Skin of body (tissue), 1 donor: ENCODE measurements at regions not wholly inside any gene's neighbourhood (a gene's known extent, or its start where the extent isn't known, plus 50 kb on each side); places are given as distances from the start of the nearest gene placed in this dataset.

Experiments
- DNase-seq: peaks from one replicate; lab custom pipeline; 2025; lab: John Stamatoyannopoulos, UW

GRCh38 chr3:23086331-23086730, 116.8 kb upstream of the UBE2E2 start:
- no peak for DNase-seq

GRCh38 chr3:23086831-23087230, 116.3 kb upstream of the UBE2E2 start:
- DNase-seq, result no peak

- DNase-seq, result no peak
These were observed 108.7 kb upstream of the UBE2E2 start for GRCh38 chr3:23094412-23094811.

GRCh38 chr3:23094890-23095462, 108.2 kb upstream of the UBE2E2 start:
- no peak for DNase-seq

DNA sequence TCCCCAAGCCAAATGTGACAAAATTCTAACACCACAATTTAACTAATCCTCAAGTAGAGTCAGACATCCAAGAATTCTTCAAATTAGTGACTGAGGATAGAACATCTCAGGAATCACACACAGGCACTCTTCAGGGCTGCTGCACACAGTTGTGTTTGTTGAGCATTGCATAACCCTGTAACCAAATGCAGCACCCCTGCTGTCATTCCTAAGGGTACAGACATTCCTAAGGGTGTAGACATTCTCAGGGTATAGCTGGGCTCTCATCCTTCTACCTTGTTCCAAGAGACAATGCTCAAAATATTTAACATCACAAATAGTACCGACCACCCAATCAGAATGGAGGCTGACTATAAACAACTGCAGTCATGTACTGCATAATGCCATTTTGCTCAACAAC, 107.1 kb upstream of the UBE2E2 start:
- no peak for DNase-seq

DNA sequence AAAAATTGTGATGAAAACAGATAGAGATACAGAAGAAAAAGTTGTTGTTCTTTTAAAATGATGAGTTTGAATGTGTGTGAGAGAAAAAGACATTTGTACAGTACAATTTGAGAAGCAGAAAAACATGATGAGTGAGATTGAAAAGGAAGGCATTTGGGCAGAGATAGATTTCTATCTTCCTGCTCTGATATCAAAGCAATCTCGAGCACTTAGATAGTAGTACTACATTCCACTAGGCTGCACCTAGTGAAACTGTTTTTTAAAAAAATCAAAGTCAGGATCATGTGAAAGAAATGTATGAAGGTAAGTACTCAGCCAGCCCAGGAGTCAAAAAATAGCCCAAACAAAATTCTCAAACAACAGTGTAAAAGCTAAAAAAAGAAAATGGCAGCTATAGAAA, 104.1 kb upstream of the UBE2E2 start:
- DNase-seq, result no peak

GRCh38 chr3:23099677-23100076, 103.5 kb upstream of the UBE2E2 start:
- DNase-seq, result no peak

DNA sequence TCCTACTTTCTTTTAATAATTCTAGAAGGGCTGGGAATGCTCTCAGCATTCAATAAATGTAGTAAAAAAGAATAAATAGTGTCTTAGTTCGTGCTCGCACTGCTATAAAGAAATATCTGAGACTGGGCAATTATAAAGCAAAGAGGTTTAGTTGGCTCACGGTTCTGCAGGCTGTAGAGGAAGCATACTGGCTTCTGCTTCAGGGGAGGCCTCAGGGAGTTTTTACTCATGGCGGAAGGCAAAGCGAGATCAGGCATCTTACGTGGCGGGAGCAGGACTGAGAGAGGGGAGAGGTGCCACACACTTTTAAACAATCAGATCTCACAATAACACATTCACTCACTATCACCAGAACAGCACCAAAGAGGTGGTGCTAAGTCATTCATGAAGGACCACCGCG, 103.0 kb upstream of the UBE2E2 start:
- no peak for DNase-seq

- no peak for DNase-seq
These were observed 99.4 kb upstream of the UBE2E2 start for GRCh38 chr3:23103764-23104163.

DNA sequence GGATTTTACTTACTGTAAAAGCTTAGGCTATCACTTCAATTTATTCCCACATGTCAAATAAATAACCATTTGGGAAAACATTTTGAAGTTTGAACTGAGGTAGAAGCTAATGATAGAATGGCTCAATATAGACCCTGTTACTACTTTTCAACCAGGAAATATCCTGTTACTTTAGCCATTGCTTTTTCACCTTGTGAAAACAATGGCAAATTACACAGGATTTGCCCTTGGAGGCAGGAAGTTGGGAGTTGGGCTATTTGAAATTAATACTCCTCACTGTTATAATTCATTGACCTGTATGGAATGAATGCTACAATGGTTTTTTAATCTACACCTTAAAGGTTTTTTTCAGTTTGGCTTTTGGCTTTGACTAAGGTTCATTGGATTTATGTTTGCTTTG, 98.1 kb upstream of the UBE2E2 start:
- no peak for DNase-seq

GRCh38 chr3:23106666-23107065, 96.5 kb upstream of the UBE2E2 start:
- no peak for DNase-seq

GRCh38 chr3:23107221-23107620, 95.9 kb upstream of the UBE2E2 start:
- no peak for DNase-seq

DNA sequence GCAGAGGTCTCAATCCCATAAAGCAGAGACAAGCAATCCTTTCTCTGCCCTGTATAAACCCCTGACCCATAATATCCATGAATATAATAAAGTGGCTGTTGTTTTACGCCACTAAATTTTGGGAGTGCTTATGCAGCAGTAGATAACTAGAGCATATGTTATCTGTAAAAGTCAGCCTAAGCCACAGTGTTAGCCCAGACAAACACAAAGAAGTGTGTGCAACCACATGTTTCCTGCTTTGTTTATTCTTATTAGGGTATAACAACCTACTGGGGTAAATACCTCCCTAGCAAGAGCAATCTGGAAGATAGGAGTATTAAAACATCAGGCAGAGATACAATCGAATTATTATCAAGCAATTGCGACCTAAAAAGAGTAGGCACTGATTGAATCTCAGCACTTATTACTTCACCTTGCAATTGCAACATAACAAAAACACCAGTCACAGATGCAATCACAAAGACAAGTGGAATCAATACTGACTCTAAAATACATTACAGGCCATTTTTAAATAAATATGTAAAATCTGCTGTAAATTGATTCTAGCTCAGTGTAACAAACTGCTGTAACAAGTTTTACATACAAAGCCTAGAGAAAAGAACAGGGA, 94.6 kb upstream of the UBE2E2 start:
- DNase-seq, result no peak

DNA sequence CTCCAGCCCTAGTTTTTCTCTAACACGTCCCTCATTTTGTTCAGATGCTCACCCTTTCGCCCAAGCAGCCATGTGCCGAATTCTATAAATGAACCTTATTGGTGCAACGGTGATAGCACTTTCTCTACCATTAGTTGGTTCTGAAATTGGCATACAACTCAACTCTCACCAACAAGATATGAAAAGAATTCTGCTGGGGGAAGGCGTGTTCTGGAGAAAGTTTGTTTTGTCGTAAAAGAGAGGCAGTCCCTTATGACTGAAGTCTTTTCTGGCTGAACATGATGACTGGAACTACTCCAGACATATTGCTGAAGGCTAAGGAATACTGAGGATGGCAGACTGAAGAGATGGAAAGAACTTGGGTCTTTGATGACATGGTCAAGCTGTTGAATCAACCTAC, 91.8 kb upstream of the UBE2E2 start:
- no peak for DNase-seq

- DNase-seq, result no peak
These were observed 91.3 kb upstream of the UBE2E2 start for GRCh38 chr3:23111797-23112196.

DNA sequence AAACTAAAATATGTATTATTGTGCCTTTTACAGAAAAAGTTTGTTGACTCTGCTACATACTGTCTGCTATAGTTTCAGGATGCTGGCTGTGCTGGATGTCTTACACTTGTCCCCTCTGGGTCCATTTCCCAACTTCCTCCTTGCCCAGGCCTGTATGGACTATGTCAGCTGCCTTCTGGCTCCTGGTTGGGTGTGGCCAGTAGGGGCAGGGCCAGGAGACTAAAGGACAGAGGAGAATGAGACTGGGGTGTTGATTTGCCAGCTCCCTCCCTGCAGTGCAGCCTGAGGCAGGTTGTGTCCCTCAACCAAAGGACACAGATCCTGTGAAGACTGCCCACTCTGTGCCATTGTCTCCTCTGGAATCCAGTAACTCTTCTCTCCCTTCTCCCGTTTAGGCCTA, 90.6 kb upstream of the UBE2E2 start:
- DNase-seq, result no peak

DNA sequence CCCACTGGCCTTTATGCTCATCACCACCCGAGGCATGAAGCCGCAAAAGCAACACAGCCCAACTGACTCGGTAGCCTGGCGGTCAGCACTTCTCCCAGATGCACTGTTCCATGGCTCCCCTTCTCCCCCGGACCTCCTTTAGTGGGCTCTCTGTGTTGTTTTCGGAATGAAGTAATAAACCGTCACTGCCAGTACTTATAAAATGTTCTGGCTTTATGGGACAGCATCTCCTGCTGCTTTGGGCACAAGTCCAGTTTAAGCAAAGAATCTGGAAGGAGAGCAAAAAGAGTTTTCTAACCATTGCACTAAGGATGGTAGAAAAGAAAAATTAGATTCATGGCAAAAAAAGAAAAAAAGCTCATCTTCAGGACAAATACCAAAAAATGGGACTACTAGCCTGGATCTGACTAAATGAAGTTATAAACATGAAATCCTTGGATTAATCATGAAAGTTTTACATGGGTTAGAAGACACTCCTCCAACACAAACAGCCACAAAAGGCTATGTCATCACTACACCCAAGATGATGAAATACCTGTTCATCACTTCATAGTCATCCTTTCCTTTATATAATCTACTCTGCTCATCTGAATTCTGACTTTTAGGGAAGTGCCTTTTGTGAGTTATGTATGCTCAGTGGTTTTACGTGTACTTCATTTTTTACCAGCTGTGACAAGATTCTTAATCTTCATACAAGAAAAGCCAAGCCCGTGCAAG, 89.5 kb upstream of the UBE2E2 start:
- DNase-seq, result peak; percentile 16

GRCh38 chr3:23114432-23114831, 88.7 kb upstream of the UBE2E2 start:
- DNase-seq, result no peak

- no peak for DNase-seq
These were observed 87.8 kb upstream of the UBE2E2 start for GRCh38 chr3:23115171-23115877.

- DNase-seq, result peak; percentile 8
These were observed 86.9 kb upstream of the UBE2E2 start for GRCh38 chr3:23116081-23116837.

DNA sequence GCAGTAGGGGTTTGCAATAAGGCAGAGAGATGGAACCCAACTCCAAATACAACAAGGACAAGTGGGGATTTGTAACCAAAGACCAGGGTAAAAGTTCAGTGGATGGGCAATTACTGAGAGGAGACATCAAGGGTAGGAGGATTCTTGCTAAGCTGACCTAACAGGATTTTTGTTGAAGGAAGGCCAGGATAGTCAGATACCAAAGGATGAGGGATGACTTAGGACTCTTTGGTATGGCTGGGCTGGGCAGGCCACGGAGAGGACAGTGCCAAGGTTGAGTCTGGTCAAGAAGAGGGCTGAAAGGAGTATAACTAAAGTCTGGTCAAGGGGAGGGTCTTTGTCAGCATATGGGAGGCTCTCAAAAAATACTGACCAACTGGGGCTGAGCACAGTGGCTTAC, 85.3 kb upstream of the UBE2E2 start:
- no peak for DNase-seq

DNA sequence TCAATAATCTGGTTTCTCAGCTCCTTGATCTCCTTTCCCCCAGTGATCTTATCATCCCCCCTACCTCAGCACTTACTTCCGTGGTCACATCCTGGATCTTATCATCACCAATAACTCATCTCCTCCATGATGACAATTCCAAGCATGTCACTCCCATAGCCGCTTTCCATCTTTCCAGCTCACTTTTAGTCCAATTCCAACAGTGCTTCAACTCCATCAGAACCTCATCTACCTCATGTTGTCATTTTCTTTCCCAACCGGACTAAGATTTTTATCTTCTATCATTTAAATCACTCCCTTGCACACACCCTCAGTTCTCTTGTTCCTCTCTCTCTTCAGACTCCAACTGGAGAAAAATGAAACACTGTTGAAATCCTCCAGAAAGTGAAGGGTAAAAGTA, 75.9 kb upstream of the UBE2E2 start:
- no peak for DNase-seq
